Middle frontal gyrus (tissue), 1 donor: ENCODE measurements at regions not wholly inside any gene's neighbourhood (a gene's known extent, or its start where the extent isn't known, plus 50 kb on each side); places are given as distances from the start of the nearest gene placed in this dataset.
"Not testable (repeated sequence)": the region's sequence is repeated elsewhere in the genome, so short reads cannot be mapped to it uniquely, and the experiment has no call there.

ENCODE experiments used
- DNase-seq: peaks from one replicate; pipeline ENCODE4 v3.0.0-alpha.2; 2015; ENCODE audit warnings: low spot score; ENCODE audit errors: extremely low spot score

- DNase-seq = no peak
Observed at GRCh38 chr17:33889040-33889439, 366.0 kb upstream of the CCL2 start.

GRCh38 chr17:33889766-33890165 lies 365.3 kb upstream of the CCL2 start:
- DNase-seq = no peak

- DNase-seq = no peak
Observed at GRCh38 chr17:33892717-33893591, 362.1 kb upstream of the CCL2 start.

GRCh38 chr17:33895491-33895890 lies 359.6 kb upstream of the CCL2 start:
- no peak for DNase-seq

- no peak for DNase-seq
Observed at GRCh38 chr17:33896263-33896662, 358.8 kb upstream of the CCL2 start.

- no peak for DNase-seq
Observed at GRCh38 chr17:33901085-33901484, 354.0 kb upstream of the CCL2 start.

GRCh38 chr17:33902901-33903449 lies 352.1 kb upstream of the CCL2 start:
- DNase-seq = no peak

- DNase-seq = no peak
Observed at GRCh38 chr17:33904476-33904875, 350.6 kb upstream of the CCL2 start.

- DNase-seq = no peak
Observed at GRCh38 chr17:33905338-33905800, 349.7 kb upstream of the CCL2 start.

GRCh38 chr17:33908363-33909064 lies 346.6 kb upstream of the CCL2 start:
- DNase-seq = no peak

GRCh38 chr17:33910200-33910857 lies 344.8 kb upstream of the CCL2 start:
- no peak for DNase-seq

GRCh38 chr17:33914125-33914524 lies 341.0 kb upstream of the CCL2 start:
- no peak for DNase-seq

GRCh38 chr17:33922971-33923370 lies 332.1 kb upstream of the CCL2 start:
- no peak for DNase-seq

GRCh38 chr17:33924104-33924503 lies 331.0 kb upstream of the CCL2 start:
- no peak for DNase-seq

- no peak for DNase-seq
Observed at GRCh38 chr17:33925649-33926048, 329.4 kb upstream of the CCL2 start.

GRCh38 chr17:33927732-33928133 lies 327.4 kb upstream of the CCL2 start:
- DNase-seq = no peak

- no peak for DNase-seq
Observed at GRCh38 chr17:33929181-33929724, 325.8 kb upstream of the CCL2 start.

GRCh38 chr17:33931148-33931814 lies 323.8 kb upstream of the CCL2 start:
- DNase-seq = not testable (repeated sequence)

GRCh38 chr17:33932996-33933395 lies 322.1 kb upstream of the CCL2 start:
- DNase-seq = no peak

- no peak for DNase-seq
Observed at GRCh38 chr17:33933576-33933975, 321.5 kb upstream of the CCL2 start.

- DNase-seq = no peak
Observed at GRCh38 chr17:33934696-33935095, 320.4 kb upstream of the CCL2 start.
